Calu3 (cell line): ENCODE measurements at regions not wholly inside any gene's neighbourhood (a gene's known extent, or its start where the extent isn't known, plus 50 kb on each side); places are given as distances from the start of the nearest gene placed in this dataset.

Experiments
- BruUV-seq: library from RNA; stranded (reverse); fragments of 400-500 nt; replicated peaks from 2 replicates; lab custom pipeline; 2021; lab: Mats Ljungman, UMichigan
- CTCF ChIA-PET: fragments of 300-600 bp; sonication (Branson Sonifier 250); formaldehyde crosslinking; loops from one replicate; lab custom pipeline; 2022; ENCODE audit warnings: antibody characterized with exemption; lab: Charles Lee
- DNase-seq: peaks from one replicate; pipeline ENCODE4 v3.0.0; 2022
- H3K27ac Mint-ChIP-seq: one replicate; pipeline ENCODE4 v1.8.0; 2022; ENCODE audit warnings: mixed read lengths; ENCODE audit not compliant: unreplicated experiment
- H3K27me3 Mint-ChIP-seq: one replicate; pipeline ENCODE4 v1.8.0; 2022; ENCODE audit warnings: mixed read lengths; ENCODE audit not compliant: unreplicated experiment
- H3K36me3 Mint-ChIP-seq: one replicate; pipeline ENCODE4 v1.8.0; 2022; ENCODE audit warnings: mild to moderate bottlenecking, moderate library complexity, mixed read lengths; ENCODE audit not compliant: insufficient read depth, unreplicated experiment
- H3K4me1 Mint-ChIP-seq: one replicate; pipeline ENCODE4 v1.8.0; 2022; ENCODE audit warnings: mild to moderate bottlenecking, low read depth, mixed read lengths; ENCODE audit not compliant: unreplicated experiment
- H3K4me3 Mint-ChIP-seq: one replicate; pipeline ENCODE4 v1.8.0; 2022; ENCODE audit warnings: mild to moderate bottlenecking, low read depth, moderate library complexity, mixed read lengths; ENCODE audit not compliant: unreplicated experiment
- H3K9me3 Mint-ChIP-seq: one replicate; pipeline ENCODE4 v1.8.0; 2022; ENCODE audit warnings: low read depth, mixed read lengths; ENCODE audit not compliant: unreplicated experiment
- CTCF ChIP-seq: fragments of 200-600 bp; IDR thresholded peaks from one replicate; pipeline ENCODE4 v1.8.0; 2022; ENCODE audit warnings: antibody characterized with exemption; ENCODE audit not compliant: unreplicated experiment
- intact Hi-C: fragments of 100-400 bp; cut with micrococcal nuclease; formaldehyde crosslinking; loops from one replicate; pipeline ENCODE4 v1.10.0; 2022; ENCODE audit not compliant: unreplicated experiment

GRCh38 chr14:89542786-89543424 lies 125.9 kb upstream of the FOXN3 start:
- intact Hi-C loops: no loop called here
- CTCF ChIA-PET: no interaction called here
- no peak for DNase-seq
- H3K9me3 Mint-ChIP-seq: no peaks in the 10 kb centered on the region
- H3K4me1 Mint-ChIP-seq: no peaks in the 10 kb centered on the region
- no peaks in the 10 kb centered on the region for H3K27me3 Mint-ChIP-seq
- H3K4me3 Mint-ChIP-seq: no peak overlapping the region
- no peaks in the 10 kb centered on the region for H3K36me3 Mint-ChIP-seq
- BruUV-seq: no TSS peak
- H3K27ac Mint-ChIP-seq: no peak overlapping the region
- TF ChIP-seq CTCF: no peak

- Mint-ChIP-seq H3K36me3 (no peaks in the 10 kb centered on the region), H3K4me1 (no peaks in the 10 kb centered on the region), H3K27me3 (no peaks in the 10 kb centered on the region), H3K9me3 (no peaks in the 10 kb centered on the region), H3K27ac (no peak overlapping the region), H3K4me3 (no peak overlapping the region)
- CTCF ChIA-PET: no interaction called here
- intact Hi-C loops: no loop called here
- BruUV-seq: no TSS peak
- no peak for TF ChIP-seq CTCF
- DNase-seq: no peak
Measured at GRCh38 chr14:89540830-89541470, 123.9 kb upstream of the FOXN3 start.

- Mint-ChIP-seq H3K9me3 (no peaks in the 10 kb centered on the region), H3K36me3 (no peaks in the 10 kb centered on the region), H3K4me3 (no peak overlapping the region), H3K27me3 (no peaks in the 10 kb centered on the region), H3K27ac (no peak overlapping the region), H3K4me1 (no peaks in the 10 kb centered on the region)
- no TSS peak for BruUV-seq
- DNase-seq: no peak
- TF ChIP-seq CTCF: no peak
- CTCF ChIA-PET: no interaction called here
- intact Hi-C loops: no loop called here
Measured at GRCh38 chr14:89540009-89540829, 123.2 kb upstream of the FOXN3 start.

GRCh38 chr14:89537911-89538310 lies 120.9 kb upstream of the FOXN3 start:
- CTCF ChIA-PET: no interaction called here
- no peak for DNase-seq
- Mint-ChIP-seq H3K27me3 (no peaks in the 10 kb centered on the region), H3K4me1 (no peaks in the 10 kb centered on the region), H3K27ac (no peak overlapping the region), H3K4me3 (no peak overlapping the region), H3K36me3 (no peaks in the 10 kb centered on the region), H3K9me3 (no peaks in the 10 kb centered on the region)
- no TSS peak for BruUV-seq
- TF ChIP-seq CTCF: no peak
- intact Hi-C loops: no loop called here
